ENCODE measurements at regions not wholly inside any gene's neighbourhood (a gene's known extent, or its start where the extent isn't known, plus 50 kb on each side); places are given as distances from the start of the nearest gene placed in this dataset.

DNA sequence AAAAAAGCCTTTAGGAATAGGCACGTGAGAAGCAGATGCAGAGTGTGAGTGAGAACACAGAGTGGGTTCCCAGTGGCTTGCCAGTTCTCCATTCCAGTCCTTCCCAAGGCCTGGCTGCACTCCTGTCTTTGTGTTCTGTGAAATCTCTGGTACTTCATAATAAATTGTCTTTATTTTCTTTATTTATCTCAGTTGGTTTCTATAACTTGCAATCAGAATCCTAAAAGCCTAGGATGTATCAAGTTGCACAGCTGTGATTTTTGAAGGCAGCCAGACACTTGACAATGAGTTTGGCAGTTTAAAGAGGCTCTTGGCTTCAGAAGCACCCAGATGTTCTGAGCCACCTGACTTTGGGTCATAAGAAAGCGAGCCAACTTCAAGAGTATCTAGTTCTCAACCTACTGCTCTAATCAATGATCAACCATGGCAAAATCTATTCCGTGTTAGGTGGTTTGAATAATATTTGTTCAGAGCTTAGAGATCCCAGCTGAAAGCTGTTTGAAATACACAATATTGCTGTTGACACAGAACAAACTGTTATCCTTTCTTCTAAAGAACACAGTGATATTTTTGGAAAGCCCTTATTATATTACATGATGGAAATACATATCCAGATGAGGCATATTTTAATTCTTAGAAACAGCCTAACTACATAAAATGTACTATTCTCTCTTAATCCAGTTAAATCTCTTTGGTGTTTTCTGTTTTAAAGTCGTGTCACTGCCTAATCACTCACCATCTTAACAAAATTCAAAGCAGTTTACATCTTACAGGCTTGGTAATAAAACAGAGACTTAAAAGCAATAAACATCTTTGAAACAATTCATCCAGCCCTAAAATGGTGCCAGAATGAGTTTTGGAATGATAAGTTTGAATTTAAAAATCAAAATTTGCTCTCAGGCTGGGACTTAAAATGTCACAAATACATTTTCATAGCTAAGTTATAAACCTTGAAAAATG lies 483.0 kb upstream of the NBEA start:
- intact Hi-C loops (cut with micrococcal nuclease), result no loop called here

DNA sequence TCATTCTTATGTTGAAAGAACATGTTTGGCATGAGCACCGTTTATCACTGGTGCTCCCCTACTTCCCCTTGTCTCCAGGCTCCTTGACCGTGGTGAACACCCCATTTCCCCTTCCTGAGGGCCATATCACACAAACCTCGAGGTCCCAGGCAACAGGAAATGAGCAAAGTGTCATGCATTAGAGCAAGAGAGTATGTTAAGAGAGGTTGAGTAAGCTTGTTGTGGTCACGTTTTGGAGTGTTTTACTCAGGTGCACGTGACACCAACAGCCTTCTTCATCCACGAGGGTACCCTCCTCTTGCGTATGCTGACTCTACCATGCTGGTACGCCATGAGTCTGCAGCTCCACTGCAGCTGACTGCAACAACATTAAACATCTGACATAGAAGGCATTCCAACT lies 482.2 kb upstream of the NBEA start:
- intact Hi-C loops (cut with micrococcal nuclease), result no loop called here

DNA sequence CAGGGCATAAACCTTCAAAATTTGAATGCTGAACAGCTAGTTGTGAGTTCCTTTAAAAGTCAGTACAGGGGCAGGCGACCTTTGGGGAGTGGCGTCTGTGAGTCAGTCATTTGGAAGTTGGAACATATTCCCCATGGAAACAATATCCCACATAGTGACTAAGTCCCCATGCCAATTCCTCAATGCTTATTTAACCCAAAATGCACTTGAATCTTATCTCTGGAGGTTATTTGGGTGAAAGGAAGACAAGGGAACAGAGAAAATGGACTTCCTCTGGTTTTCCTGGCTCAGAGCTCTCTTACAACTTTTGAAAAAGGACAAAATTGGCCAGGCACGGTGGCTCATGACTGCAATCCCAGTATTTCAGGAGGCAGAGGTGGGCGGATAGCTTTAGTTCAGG lies 479.2 kb upstream of the NBEA start:
- intact Hi-C loops (cut with micrococcal nuclease), result no loop called here

DNA sequence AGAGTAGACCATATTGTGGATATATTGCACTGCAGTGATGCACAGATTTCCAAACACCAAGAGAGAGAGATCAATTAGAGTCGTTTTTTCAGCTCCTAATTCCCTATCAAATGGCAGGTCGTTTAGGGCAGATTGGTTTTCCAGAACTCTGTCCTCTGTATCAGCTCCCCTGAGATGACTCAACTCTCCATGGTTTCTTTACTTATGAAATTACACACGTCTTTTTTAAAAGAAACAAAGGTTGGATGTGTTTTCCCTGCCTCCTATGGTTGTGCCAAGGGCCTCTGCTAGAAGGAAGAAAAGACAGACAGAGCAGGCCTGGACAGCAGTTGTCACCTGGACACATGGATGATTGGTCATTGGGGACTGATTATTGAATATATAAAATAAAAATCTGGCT lies 478.1 kb upstream of the NBEA start:
- intact Hi-C loops (cut with micrococcal nuclease), result no loop called here

DNA sequence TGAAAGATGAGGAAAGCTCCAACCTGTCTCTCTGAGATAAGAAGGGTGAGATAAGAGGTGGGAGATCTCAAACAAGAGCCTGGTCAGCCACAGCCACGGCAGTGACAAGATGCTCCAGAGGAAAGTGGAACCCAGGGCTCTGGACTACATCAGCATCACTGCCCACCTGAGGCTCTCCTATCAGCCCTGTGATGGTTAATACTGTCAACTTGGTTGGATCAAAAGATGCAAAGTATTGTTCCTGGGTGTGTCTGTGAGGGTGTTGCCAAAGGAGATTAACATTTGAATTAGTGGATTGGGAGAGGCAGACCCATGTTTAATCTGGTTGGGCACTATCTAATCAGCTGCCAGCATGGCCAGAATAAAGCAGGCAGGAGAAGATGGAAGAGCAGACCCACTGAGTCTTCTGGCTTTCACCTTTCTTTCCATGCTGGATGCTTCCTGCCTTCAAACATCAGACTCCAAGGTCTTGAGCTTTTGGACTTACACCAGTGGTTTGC lies 476.6 kb upstream of the NBEA start:
- intact Hi-C loops (cut with micrococcal nuclease), result no loop called here

DNA sequence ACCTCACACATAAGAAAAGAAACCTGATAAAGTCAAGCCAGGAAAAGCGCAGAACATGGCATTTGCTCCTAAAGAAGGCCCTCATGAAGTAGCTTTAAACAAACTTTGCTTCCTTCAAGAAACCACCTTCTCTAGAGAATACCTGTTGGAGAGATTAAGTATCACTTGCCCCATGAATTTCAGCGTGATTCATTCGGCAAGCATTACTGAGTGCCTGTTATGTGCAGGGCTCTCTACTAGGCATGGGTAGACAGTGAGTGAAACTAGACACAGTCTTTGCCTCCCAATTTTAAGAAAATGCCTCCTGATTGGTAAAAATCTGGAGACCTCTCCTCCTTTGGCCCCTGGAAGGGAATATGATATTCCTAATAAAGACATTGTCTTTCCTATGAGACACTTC lies 475.8 kb upstream of the NBEA start:
- intact Hi-C loops (cut with micrococcal nuclease), result no loop called here

DNA sequence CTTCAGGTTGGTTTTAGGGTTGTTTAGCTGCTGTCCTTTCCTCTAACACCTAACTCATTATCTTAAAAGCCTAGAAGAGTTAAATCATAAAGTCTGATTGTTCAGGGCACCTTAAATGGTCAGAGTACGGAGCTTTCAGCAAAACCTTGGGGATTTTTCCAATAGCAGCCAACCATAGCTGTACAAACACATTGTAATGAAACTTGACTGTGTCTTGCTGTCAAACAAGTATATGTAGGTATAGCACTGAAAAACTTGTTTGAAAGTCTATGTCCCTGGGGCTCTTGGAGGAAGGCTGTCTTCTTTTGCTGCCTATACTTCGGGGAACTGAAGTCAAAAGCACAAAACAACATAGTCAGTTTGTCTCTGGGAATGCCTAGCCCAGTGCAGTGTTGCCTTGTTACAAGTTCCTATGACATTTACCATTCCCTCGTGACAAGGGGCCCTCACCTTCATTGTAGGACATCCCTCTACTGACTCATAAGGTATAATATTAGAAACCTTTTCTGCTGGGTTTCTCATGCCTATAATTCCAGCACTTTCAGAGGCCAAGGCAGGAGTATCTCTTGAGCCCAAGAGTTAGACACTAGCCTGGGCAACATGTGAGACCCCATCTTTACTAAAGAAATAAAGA lies 474.5 kb upstream of the NBEA start:
- intact Hi-C loops (cut with micrococcal nuclease), result no loop called here

DNA sequence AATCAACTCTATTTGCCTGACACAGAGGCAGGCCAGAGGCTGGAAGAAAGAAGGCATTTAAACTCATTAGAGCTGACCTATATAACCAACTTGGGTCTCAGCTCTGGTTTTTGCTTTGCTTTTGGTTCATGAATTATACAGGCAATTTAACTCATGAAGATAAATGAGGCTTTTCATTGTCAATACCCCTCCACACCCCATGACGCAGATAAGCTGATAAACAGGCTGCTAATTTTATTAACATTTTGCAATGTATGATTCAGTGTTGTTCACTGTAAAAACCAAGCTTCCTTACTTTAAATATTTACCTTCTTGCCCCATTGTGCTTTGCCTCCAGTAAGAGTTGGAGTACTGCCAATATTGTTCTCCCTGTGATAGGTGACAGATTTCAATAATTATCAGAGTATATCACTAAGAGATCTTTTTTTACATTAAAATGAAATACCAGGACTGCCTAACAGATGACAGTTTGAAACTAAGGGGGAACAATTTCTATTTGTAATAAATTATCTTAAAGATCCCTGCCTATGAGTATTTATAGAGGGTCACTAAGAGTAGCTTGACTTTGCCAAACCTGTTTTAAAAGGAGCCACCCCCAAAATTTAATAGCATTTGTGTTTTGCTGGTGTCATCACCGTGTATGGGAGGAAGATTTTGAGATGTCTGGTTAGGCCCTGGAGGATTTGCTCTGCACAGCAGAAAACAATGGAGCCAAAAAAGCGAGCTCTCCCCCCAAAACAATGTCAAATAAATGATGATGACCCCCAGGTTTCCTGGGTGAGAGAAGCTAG lies 472.7 kb upstream of the NBEA start:
- intact Hi-C loops (cut with micrococcal nuclease), result no loop called here

DNA sequence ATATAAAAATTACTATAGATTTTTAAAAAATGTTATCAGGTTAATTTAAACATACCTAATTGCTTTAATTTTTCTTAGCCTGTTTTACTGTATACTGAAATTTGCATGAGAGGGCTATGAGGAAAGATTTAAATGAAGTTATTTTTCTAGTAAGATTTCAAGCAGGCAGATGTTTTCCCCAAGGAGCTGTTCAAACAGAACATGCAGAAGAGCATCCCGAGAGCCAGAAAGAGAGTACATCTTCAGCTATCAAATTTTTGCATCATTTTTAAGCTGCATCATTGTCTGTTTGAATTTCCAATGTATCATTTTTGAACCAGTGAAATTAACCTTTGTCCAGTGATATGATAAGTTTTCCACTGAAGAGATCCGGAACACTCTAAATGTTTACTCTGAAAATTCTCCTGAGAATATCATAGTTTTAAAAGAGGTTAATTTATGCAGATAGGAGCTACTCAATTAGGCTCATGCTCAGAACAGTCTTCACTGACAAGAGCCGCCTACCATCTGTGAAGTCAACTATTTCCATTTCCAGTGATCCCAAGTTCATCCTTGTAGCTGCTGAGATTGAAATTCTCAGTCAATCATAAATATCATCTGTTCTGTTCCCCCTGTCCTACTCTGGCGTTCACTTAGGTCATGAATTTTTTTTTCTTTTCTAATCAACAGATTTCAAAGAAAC lies 467.7 kb upstream of the NBEA start:
- intact Hi-C loops (cut with micrococcal nuclease), result no loop called here

DNA sequence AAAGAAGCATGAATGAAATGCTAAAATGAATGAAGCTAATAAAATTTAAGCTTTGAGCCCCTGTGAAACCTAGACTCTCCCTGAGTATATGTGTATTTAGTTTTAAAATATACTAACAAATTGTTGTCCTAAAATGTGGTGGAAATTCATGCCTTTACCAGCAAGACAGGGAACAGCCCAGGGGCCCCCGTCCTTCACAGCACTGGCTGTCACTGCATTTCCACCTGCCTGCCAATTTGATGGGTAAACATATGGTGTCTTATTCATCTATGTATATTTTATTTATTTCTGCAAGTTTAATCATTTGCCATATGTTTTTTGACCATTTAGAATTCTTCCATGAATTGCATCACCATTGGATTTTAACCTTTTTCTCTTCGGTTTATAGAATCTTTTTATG lies 463.7 kb upstream of the NBEA start:
- intact Hi-C loops (cut with micrococcal nuclease), result no loop called here

DNA sequence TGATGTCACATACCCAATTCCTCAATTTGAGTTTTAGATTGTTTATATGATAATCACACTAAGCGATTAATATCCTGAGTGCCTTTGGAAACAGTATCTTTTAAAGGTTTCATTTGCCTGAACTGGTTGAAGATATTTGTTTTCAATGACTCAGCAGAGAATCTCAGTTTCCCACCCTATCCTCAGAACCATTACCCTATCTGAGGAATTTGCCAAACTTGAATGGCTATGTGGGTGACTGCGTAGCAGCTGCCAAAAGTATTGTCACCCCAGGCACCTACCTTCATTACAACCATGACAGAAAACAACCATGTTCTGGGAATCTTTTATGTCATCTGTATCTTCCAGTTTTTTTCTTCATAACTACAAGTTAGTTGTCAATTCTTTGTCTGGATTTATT lies 440.1 kb upstream of the NBEA start:
- intact Hi-C loops (cut with micrococcal nuclease), result no loop called here

DNA sequence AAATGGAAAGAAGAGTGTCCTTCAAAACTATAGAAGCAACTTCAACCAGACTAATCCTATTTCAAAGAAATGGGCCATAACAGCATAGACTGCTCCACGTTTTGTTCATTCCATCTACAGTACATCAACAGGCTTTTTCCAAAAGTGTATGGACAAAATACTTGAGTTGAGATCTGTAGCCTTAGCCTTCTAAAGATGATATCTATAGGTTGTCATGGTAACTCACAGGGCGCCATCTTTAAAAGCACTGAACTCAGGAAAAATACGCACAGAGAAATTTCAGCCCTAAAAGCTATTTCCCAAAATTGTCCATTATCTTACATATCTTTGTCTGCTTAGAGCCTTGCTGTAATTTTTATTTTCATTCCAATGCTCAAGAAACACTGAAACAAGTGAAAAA lies 439.4 kb upstream of the NBEA start:
- intact Hi-C loops (cut with micrococcal nuclease), result no loop called here

DNA sequence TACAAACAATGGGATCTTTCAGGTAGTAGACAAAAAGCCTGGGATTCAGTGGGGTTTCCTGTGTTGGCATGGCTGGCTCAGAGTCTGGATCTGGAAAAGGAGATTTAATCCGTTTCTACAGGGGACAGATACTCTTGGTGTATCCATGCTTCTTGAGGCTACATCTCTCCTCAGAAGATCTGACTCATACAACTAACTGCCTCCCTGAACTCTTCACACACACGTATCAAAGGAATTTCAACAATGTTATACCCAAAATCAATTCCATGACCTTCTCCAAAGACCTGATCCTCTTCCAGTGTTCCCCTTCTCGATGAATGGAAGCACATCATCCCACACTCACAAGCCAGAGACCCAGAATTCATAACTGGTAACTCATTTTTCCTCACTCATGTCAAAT lies 435.3 kb upstream of the NBEA start:
- intact Hi-C loops (cut with micrococcal nuclease), result no loop called here

DNA sequence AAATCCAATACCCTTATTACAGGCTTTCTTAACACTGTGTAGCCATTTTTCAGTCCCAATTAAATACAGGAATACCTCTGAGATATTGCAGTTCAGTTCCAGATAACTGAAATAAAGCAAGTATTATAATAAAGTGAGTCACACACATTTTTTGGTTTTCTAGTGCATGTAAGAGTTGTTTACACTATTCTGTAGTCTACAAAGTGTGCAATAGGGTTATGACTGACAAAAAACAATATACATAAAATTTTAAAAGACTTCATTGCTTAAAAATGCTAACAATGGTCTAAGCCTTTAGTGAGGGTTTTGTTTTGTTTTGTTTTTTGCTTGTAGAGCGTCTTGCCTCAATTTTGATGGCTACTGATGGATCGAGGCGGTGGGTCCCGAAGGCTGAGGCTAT lies 434.4 kb upstream of the NBEA start:
- intact Hi-C loops (cut with micrococcal nuclease), result no loop called here

DNA sequence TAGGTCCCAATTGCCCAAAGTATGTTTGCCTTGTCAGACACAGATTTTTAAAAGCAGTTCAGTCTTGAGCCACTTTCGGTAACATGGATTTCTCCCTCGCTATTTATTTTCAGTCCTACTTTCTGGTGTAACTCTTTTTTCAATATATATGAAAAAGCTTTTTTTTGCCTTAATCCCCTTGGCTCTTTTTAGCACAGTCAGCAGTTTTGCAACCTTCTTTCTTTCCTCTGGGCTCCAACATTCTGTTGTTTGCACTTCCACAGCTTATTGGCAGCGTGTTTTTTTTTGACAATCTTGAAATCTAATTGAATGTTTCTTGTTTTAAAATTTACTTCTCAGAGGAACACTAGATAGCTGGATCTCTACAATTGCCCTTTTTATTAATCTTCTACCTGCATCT lies 429.3 kb upstream of the NBEA start:
- intact Hi-C loops (cut with micrococcal nuclease), result no loop called here

DNA sequence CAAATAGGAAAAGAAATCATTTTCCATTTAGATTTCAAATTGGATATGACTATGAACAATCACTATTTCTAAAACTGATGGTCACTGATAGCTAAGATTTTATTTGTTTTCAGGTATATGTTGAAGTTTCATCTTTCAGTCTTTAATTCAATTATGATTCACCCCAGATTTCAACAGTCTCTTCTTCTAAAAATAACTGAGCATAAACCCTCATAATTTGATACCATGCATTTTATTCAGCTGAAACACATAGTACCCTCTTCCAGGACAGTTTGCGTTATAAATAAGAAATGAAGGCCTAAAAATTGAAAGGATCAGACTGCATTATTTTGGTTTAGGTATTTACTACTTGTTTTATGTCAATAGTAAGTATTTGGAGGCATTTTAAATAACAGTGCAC lies 428.5 kb upstream of the NBEA start:
- intact Hi-C loops (cut with micrococcal nuclease), result no loop called here

DNA sequence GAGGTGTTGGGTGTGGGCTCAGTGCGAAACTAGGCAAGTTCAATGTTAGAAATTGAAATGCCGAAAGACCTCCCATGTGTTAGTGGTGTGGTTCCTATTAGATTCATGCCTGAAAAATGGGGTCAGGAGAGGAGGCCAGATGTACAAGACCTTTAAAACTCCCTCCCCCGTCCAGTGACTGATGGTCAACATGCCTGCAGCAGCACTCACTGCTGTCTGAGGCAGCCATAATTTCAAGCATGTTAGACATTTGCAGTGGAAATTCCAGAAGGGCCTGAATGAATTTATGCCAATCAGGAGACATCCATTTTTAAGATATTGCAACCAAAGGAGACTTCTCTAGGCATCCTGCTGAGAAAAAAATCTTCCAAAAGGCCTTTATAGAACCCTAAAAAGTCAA lies 426.9 kb upstream of the NBEA start:
- intact Hi-C loops (cut with micrococcal nuclease), result no loop called here

DNA sequence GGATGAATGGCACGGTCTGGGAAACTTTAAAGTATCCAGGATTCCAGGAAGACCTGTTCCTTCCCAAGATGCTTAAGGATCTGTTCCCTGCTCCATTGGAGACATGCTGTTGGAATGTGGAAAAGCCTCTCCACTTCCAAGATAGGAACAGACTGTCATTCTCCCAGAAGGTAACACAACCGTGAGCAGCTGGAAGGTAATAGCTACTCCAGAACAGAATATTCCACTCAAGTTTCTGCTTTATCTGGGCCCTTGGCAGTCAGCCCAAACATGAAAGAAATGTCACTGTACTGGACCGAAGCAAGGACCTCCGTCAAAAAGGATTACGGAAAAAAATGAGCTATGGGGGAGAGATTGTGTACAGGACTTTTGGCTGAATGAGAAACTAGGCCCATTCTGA lies 420.9 kb upstream of the NBEA start:
- intact Hi-C loops (cut with micrococcal nuclease), result no loop called here

DNA sequence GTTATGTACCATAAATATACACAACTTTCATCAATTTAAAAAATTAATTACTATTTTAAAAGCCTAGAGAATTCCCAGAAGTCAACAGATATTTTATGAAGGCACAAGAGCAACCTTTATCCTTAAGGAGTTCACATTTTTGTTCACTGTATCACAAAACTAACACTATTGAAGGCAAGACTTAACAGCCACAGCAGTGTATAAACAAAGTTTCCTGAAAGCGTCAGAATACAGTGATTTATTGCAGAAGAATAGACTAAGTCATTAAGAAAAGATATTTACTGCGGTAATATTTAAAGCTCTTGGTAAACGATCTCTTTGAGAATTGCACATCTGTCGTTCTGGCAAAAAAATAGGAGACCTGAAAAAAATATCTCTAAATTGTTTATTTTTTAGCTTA lies 419.3 kb upstream of the NBEA start:
- intact Hi-C loops (cut with micrococcal nuclease), result no loop called here

DNA sequence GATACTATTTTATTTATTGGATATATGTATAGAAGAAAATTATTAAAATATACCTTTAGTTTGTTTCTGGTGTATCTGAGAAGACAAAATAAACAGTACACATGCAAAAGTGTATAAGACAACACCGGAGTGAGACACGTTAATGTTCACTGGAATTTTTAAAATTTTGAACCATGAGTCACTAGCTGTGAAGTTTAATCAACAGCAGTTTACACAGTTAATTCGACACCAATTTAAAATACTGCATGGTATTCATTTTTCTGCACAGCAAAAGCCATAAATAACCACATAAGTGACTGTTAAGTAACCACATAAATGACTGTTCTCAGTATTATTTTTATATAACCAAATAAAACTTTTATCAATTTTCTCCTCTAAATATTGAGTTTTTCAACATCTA lies 418.7 kb upstream of the NBEA start:
- intact Hi-C loops (cut with micrococcal nuclease), result no loop called here

DNA sequence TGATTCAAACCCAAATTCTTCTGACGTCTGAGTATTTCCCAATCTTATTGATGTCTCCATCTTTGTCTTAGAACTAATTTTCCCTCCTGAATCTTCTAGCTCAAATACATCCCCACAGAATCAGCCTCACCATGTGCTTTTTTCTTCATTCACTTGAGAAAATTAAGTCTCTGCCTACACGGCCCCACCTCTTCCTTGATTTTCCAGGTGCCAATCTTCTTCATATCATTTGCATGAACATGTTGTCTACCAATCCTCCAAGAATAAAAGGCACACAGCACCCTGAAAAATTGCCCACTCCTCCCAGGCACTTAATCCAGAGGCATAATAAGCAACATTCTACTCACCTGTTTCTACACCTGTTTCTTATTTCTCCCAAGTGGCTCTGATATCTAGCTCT lies 408.1 kb upstream of the NBEA start:
- intact Hi-C loops (cut with micrococcal nuclease), result no loop called here

DNA sequence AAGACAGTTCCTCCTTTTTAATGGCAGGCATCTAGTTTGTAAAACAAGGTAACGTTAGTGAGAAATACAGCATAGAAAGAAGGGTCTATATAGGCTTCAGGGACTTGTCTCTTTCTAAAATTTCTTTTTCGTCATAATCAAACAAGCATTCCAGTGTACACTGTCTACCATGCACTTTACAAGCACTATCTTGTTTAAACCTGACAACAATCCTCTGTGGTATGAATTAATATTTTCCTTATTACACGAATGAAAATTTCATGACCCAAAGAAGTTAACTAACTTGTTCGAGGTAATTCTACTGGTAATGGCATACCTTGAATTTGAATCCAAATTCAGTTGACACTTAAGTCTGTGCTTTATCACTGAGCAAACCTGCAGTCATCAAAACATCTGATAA lies 399.7 kb upstream of the NBEA start:
- intact Hi-C loops (cut with micrococcal nuclease), result no loop called here

Data from T-helper 1 cell treated with Interleukin-12 subunit alpha and Interleukin-12 subunit beta and Interleukin-4 antibody, amounts not matched to agents 30 ng/mL and 1 ng/mL, for 36 hours (primary cell).